ENCODE measurements at regions not wholly inside any gene's neighbourhood (a gene's known extent, or its start where the extent isn't known, plus 50 kb on each side); places are given as distances from the start of the nearest gene placed in this dataset.

- Histone ChIP-seq H3K4me3 (no peak overlapping the region), H3K27ac (no peak overlapping the region), H3K27me3 (peaks cover 0 to 48% of the 10 kb centered on the region in 2 donors), H3K4me1 (no peaks in the 10 kb centered on the region), H3K36me3 (no peaks in the 10 kb centered on the region), H3K9me3 (no peaks in the 10 kb centered on the region)
- no peak for DNase-seq
- TF ChIP-seq CTCF (IDR thresholded peaks at IDR 0.05) = no peak
- intact Hi-C loops (cut with DNase I; ENCODE audit: low total_unique reads) = no loop called here
Observed at GRCh38 chr9:126205845-126206498, 120.7 kb upstream of the MVB12B start.

GRCh38 chr9:126207256-126207655 lies 119.4 kb upstream of the MVB12B start:
- no peak for TF ChIP-seq CTCF (IDR thresholded peaks at IDR 0.05)
- DNase-seq = no peak
- no peak overlapping the region for H3K27ac ChIP-seq
- no peaks in the 10 kb centered on the region for H3K36me3 ChIP-seq
- peaks cover 0 to 47% of the 10 kb centered on the region in 2 donors for H3K27me3 ChIP-seq
- H3K4me3 ChIP-seq = no peak overlapping the region
- intact Hi-C loops (cut with DNase I; ENCODE audit: low total_unique reads) = no loop called here
- no peaks in the 10 kb centered on the region for H3K9me3 ChIP-seq
- no peaks in the 10 kb centered on the region for H3K4me1 ChIP-seq

GRCh38 chr9:126208216-126208758 lies 118.3 kb upstream of the MVB12B start:
- Histone ChIP-seq H3K36me3 (no peaks in the 10 kb centered on the region), H3K27me3 (peaks cover 0 to 42% of the 10 kb centered on the region in 2 donors), H3K4me1 (no peaks in the 10 kb centered on the region), H3K27ac (no peak overlapping the region), H3K4me3 (no peak overlapping the region), H3K9me3 (peaks cover 0 to 8% (median 5%) of the 10 kb centered on the region in 3 donors)
- intact Hi-C loops (cut with DNase I; ENCODE audit: low total_unique reads) = no loop called here
- no peak for DNase-seq
- no peak for TF ChIP-seq CTCF (IDR thresholded peaks at IDR 0.05)

- H3K9me3 ChIP-seq = peaks cover 0 to 12% (median 10%) of the 10 kb centered on the region in 3 donors
- H3K36me3 ChIP-seq = no peaks in the 10 kb centered on the region
- DNase-seq = no peak
- no peak overlapping the region for H3K27ac ChIP-seq
- no peaks in the 10 kb centered on the region for H3K4me1 ChIP-seq
- no peak for TF ChIP-seq CTCF (IDR thresholded peaks at IDR 0.05)
- intact Hi-C loops (cut with DNase I; ENCODE audit: low total_unique reads) = no loop called here
- peaks cover 0 to 21% of the 10 kb centered on the region in 2 donors for H3K27me3 ChIP-seq
- H3K4me3 ChIP-seq = no peak overlapping the region
Observed at GRCh38 chr9:126211441-126212074, 115.1 kb upstream of the MVB12B start.

GRCh38 chr9:126215486-126215885 lies 111.1 kb upstream of the MVB12B start:
- DNase-seq = no peak
- TF ChIP-seq CTCF (IDR thresholded peaks at IDR 0.05) = no peak
- Histone ChIP-seq H3K4me3 (no peak overlapping the region), H3K4me1 (no peaks in the 10 kb centered on the region), H3K9me3 (peaks cover 0 to 13% (median 10%) of the 10 kb centered on the region in 3 donors), H3K27ac (no peak overlapping the region), H3K27me3 (peaks cover 0 to 40% of the 10 kb centered on the region in 2 donors), H3K36me3 (no peaks in the 10 kb centered on the region)
- intact Hi-C loops (cut with DNase I; ENCODE audit: low total_unique reads) = no loop called here

All from tibial artery (tissue), 4 donors.